ENCODE measurements at regions not wholly inside any gene's neighbourhood (a gene's known extent, or its start where the extent isn't known, plus 50 kb on each side); places are given as distances from the start of the nearest gene placed in this dataset.

DNA sequence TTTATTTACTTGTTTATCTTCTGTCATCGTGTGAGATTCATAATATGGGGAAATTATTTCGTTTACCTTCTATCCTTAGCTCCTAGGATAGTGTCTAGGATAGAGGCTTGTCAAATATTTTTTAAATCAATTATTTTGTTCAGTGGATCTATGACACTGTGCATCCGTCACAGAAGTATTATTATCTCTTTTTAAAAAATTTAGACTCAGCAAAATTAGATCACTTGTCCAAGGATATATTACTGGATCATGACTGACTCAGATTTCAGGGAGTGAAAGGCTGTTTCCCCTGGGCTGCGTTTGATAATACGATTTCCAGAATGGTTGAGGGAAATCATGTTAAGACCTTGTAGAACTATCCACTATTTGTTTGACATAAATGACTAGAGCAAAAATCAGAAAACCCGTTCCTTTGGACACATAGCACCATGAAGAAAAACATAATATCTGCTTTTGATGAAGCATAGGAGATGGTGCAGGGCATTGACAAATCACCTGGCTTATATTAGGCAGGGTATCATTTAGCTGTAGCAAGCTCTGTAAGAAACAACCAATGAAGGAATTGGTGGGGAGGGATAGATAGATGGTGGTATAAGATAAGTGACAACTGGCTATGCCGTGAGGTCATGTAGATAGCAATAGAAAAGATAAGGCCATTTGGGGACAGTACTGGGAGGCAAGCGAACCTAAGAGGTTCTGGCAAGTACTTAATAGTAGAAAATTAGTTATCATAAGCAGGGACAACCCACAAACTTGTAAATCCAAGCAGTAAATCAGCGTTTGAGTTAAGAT, 465.2 kb upstream of the MAN1A1 start:
- TF ChIP-seq POLR2AphosphoS5 (IDR thresholded peaks at IDR 0.05; ENCODE audit: low read depth): no peak
- TF ChIP-seq SPI1 (IDR thresholded peaks at IDR 0.05; ENCODE audit: borderline replicate concordance, low read depth): no peak
- TF ChIP-seq, protein P1, sequence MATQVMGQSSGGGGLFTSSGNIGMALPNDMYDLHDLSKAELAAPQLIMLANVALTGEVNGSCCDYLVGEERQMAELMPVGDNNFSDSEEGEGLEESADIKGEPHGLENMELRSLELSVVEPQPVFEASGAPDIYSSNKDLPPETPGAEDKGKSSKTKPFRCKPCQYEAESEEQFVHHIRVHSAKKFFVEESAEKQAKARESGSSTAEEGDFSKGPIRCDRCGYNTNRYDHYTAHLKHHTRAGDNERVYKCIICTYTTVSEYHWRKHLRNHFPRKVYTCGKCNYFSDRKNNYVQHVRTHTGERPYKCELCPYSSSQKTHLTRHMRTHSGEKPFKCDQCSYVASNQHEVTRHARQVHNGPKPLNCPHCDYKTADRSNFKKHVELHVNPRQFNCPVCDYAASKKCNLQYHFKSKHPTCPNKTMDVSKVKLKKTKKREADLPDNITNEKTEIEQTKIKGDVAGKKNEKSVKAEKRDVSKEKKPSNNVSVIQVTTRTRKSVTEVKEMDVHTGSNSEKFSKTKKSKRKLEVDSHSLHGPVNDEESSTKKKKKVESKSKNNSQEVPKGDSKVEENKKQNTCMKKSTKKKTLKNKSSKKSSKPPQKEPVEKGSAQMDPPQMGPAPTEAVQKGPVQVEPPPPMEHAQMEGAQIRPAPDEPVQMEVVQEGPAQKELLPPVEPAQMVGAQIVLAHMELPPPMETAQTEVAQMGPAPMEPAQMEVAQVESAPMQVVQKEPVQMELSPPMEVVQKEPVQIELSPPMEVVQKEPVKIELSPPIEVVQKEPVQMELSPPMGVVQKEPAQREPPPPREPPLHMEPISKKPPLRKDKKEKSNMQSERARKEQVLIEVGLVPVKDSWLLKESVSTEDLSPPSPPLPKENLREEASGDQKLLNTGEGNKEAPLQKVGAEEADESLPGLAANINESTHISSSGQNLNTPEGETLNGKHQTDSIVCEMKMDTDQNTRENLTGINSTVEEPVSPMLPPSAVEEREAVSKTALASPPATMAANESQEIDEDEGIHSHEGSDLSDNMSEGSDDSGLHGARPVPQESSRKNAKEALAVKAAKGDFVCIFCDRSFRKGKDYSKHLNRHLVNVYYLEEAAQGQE (IDR thresholded peaks at IDR 0.05; ENCODE audit: insufficient replicate concordance, low read depth): no peak
- no peak for TF ChIP-seq GABPA (IDR thresholded peaks at IDR 0.05; ENCODE audit: low read depth)
- TF ChIP-seq, protein P2, sequence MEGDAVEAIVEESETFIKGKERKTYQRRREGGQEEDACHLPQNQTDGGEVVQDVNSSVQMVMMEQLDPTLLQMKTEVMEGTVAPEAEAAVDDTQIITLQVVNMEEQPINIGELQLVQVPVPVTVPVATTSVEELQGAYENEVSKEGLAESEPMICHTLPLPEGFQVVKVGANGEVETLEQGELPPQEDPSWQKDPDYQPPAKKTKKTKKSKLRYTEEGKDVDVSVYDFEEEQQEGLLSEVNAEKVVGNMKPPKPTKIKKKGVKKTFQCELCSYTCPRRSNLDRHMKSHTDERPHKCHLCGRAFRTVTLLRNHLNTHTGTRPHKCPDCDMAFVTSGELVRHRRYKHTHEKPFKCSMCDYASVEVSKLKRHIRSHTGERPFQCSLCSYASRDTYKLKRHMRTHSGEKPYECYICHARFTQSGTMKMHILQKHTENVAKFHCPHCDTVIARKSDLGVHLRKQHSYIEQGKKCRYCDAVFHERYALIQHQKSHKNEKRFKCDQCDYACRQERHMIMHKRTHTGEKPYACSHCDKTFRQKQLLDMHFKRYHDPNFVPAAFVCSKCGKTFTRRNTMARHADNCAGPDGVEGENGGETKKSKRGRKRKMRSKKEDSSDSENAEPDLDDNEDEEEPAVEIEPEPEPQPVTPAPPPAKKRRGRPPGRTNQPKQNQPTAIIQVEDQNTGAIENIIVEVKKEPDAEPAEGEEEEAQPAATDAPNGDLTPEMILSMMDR (IDR thresholded peaks at IDR 0.05; ENCODE audit: insufficient read depth, low read length): no peak
- Histone ChIP-seq H3K27me3 (ENCODE audit: insufficient read depth, poor library complexity, severe bottlenecking) (no peaks in the 10 kb centered on the region), H3K27ac (replicated peaks) (no peak overlapping the region), H3K4me3 (replicated peaks; ENCODE audit: insufficient read depth, low read length) (no peak overlapping the region)
- no peak for DNase-seq (ENCODE audit: low read depth in 1 of 2, low spot score in 1 of 2)

DNA sequence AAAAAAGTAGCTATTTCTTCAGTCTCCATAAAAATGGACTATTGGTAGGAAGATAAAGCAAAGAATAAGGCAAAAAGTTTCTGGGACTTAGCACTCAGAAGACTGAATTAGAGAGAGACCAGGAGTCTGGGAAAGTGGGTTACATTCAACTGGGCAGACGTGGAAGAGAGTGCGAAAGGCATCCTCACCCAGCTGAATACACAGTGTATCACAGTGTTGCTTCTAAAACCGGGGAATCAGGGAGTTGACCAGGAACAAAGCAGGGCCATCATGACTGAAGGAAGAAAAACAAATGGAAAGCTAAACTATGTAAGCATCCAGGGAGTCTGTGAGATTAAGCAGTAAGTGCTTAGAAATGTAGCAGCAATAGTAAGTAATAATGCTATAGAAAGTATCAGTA, 452.9 kb upstream of the MAN1A1 start:
- no peak overlapping the region for H3K4me3 ChIP-seq (replicated peaks; ENCODE audit: insufficient read depth, low read length)
- H3K27ac ChIP-seq (replicated peaks): no peak overlapping the region
- no peak for DNase-seq (ENCODE audit: low read depth in 1 of 2, low spot score in 1 of 2)
- H3K27me3 ChIP-seq (ENCODE audit: insufficient read depth, poor library complexity, severe bottlenecking): no peaks in the 10 kb centered on the region
- TF ChIP-seq POLR2AphosphoS5 (IDR thresholded peaks at IDR 0.05; ENCODE audit: low read depth) (no peak), GABPA (IDR thresholded peaks at IDR 0.05; ENCODE audit: low read depth) (no peak), SPI1 (IDR thresholded peaks at IDR 0.05; ENCODE audit: borderline replicate concordance, low read depth) (no peak)
- TF ChIP-seq, protein P2 (IDR thresholded peaks at IDR 0.05; ENCODE audit: insufficient read depth, low read length): no peak
- TF ChIP-seq, protein P1 (IDR thresholded peaks at IDR 0.05; ENCODE audit: insufficient replicate concordance, low read depth): no peak

DNA sequence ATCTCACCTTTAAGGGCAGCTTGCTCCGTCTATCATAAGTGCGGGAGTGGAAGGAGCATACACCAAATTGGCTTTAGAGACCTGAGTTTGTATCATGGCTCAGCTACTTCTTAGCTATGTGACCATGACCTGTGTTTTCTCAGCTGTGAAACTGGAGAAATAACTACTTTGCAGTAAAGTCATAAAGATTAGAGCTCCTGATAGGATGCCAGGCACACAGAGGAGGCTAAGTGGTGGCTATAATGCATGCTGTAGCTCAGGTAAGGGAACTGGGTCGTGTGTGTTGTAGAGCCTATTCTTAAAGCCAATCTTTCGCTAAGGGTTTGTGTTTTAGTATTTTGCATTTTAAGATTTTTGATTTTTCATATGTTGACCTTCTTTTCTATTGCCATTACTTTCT, 451.5 kb upstream of the MAN1A1 start:
- TF ChIP-seq, protein P2 (IDR thresholded peaks at IDR 0.05; ENCODE audit: insufficient read depth, low read length): no peak
- TF ChIP-seq SPI1 (IDR thresholded peaks at IDR 0.05; ENCODE audit: borderline replicate concordance, low read depth): no peak
- TF ChIP-seq GABPA (IDR thresholded peaks at IDR 0.05; ENCODE audit: low read depth): no peak
- no peak for TF ChIP-seq POLR2AphosphoS5 (IDR thresholded peaks at IDR 0.05; ENCODE audit: low read depth)
- TF ChIP-seq, protein P1 (IDR thresholded peaks at IDR 0.05; ENCODE audit: insufficient replicate concordance, low read depth): no peak
- Histone ChIP-seq H3K27me3 (ENCODE audit: insufficient read depth, poor library complexity, severe bottlenecking) (no peaks in the 10 kb centered on the region), H3K27ac (replicated peaks) (no peak overlapping the region), H3K4me3 (replicated peaks; ENCODE audit: insufficient read depth, low read length) (no peak overlapping the region)
- DNase-seq (ENCODE audit: low read depth in 1 of 2, low spot score in 1 of 2): no peak

Data from HL-60 (cell line).